K562 (cell line): ENCODE measurements at regions not wholly inside any gene's neighbourhood (a gene's known extent, or its start where the extent isn't known, plus 50 kb on each side); places are given as distances from the start of the nearest gene placed in this dataset.
"Not testable (repeated sequence)": the region's sequence is repeated elsewhere in the genome, so short reads cannot be mapped to it uniquely, and the experiment has no call there.

Experiments used
- CTCF ChIP-seq, 3 experiments: IDR thresholded peaks in 2 of 3; conservative IDR thresholded peaks in 1 of 3; 2 replicates each; pipeline ENCODE4 v1.5.1; 2011 to 2012; ENCODE audit warnings: low read length in 3 of 3, mild to moderate bottlenecking in 3 of 3, control low read depth in 2 of 3, improper control_type of control experiment in 1 of 3, inconsistent platforms in 1 of 3, low read depth in 1 of 3, mixed read lengths in 1 of 3, moderate library complexity in 1 of 3; ENCODE audit not compliant: insufficient read depth in 2 of 3
- SMC3 ChIP-seq: conservative IDR thresholded peaks from 2 replicates; pipeline ENCODE4 v1.6.1; 2011; ENCODE audit warnings: low read depth, low read length, improper control_type of control experiment; ENCODE audit not compliant: insufficient read depth
- TF ChIP-seq, protein P1 (sequence below): IDR thresholded peaks from 3 replicates; pipeline ENCODE4 v1.6.1; 2011; ENCODE audit warnings: borderline replicate concordance, mild to moderate bottlenecking; ENCODE audit not compliant: insufficient read length, insufficient read depth

DNA sequence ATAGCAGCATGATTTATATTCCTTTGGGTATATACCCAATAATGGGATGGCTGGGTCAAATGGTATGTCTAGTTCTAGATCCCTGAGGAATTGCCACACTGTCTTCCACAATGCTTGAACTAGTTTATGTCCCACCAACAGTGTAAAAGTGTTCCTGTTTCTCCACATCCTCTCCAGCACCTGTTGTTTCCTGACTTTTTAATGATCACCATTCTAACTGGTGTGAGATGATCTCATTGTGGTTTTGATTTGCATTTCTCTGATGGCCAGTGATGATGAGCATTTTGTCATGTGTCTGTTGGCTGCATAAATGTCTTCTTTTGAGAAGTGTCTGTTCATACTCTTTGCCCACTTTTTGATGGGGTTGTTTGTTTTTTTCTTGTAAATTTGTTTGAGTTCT, 54.0 kb upstream of the GPR89A start:
- not testable (repeated sequence) for TF ChIP-seq SMC3; CTCF (IDR thresholded peaks at IDR 0.05 in 2 of 3, conservative IDR thresholded peaks at IDR 0.05 in 1 of 3; ENCODE audit: insufficient read depth in 2 of 3, low read depth in 1 of 3, low read length in 3 of 3)
- TF ChIP-seq, protein P1, sequence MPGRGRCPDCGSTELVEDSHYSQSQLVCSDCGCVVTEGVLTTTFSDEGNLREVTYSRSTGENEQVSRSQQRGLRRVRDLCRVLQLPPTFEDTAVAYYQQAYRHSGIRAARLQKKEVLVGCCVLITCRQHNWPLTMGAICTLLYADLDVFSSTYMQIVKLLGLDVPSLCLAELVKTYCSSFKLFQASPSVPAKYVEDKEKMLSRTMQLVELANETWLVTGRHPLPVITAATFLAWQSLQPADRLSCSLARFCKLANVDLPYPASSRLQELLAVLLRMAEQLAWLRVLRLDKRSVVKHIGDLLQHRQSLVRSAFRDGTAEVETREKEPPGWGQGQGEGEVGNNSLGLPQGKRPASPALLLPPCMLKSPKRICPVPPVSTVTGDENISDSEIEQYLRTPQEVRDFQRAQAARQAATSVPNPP = not testable (repeated sequence)
